A549 (cell line): ENCODE measurements at regions not wholly inside any gene's neighbourhood (a gene's known extent, or its start where the extent isn't known, plus 50 kb on each side); places are given as distances from the start of the nearest gene placed in this dataset.
"Not testable (repeated sequence)": the region's sequence is repeated elsewhere in the genome, so short reads cannot be mapped to it uniquely, and the experiment has no call there.

Source experiments
- CBX2 ChIP-seq: fragments of 200-600 bp; sonication (generic); IDR thresholded peaks from 2 replicates; pipeline ENCODE4 v1.6.1; 2016; ENCODE audit warnings: low read depth, mild to moderate bottlenecking, borderline replicate concordance
- CEBPB ChIP-seq, 2 experiments: fragments of >200 bp in 1 of 2; sonication (Bioruptor Twin) in 1 of 2; formaldehyde crosslinking in 1 of 2; IDR thresholded peaks; 2 replicates each; pipeline ENCODE4 v1.6.1; 2012 to 2016
- CTCF ChIP-seq: fragments of >200 bp; sonication (Bioruptor Twin); formaldehyde crosslinking; IDR thresholded peaks from 3 replicates; pipeline ENCODE4 v1.5.1; 2016
- EP300 ChIP-seq, 2 experiments: fragments of >200 bp; sonication (Bioruptor Twin); formaldehyde crosslinking; IDR thresholded peaks; 2 replicates in 1 of 2; 3 replicates in 1 of 2; pipeline ENCODE4 v1.6.1; 2016 to 2017
- HDAC2 ChIP-seq: fragments of 200-600 bp; sonication (generic); IDR thresholded peaks from 2 replicates; pipeline ENCODE4 v1.6.1; 2016
- HOXA7 ChIP-seq: fragments of 250-450 bp; sonication (Bioruptor Pico); IDR thresholded peaks from 2 replicates; pipeline ENCODE4 v1.5.0; 2020; ENCODE audit warnings: mild to moderate bottlenecking, moderate library complexity
- JUN ChIP-seq, 2 experiments: fragments of >200 bp; sonication (Bioruptor Twin); formaldehyde crosslinking; IDR thresholded peaks; 2 replicates in 1 of 2; 3 replicates in 1 of 2; pipeline ENCODE4 v1.6.1; 2016 to 2017
- KDM1A ChIP-seq: fragments of 200-600 bp; sonication (generic); IDR thresholded peaks from 2 replicates; pipeline ENCODE4 v1.6.1; 2016; ENCODE audit warnings: low read depth, mild to moderate bottlenecking
- MYC ChIP-seq: IDR thresholded peaks from 2 replicates; pipeline ENCODE4 v1.6.1; 2012; ENCODE audit warnings: mild to moderate bottlenecking, inconsistent platforms, low read length, improper control_type of control experiment, borderline replicate concordance
- POLR2A ChIP-seq: IDR thresholded peaks from 2 replicates; pipeline ENCODE4 v1.6.1; 2012; ENCODE audit warnings: mild to moderate bottlenecking, low read length
- RNF2 ChIP-seq: fragments of 200-600 bp; sonication (generic); IDR thresholded peaks from 2 replicates; pipeline ENCODE4 v1.6.1; 2016; ENCODE audit warnings: low read depth, mild to moderate bottlenecking, antibody characterized with exemption, moderate library complexity, borderline replicate concordance
- SMC3 ChIP-seq: fragments of >200 bp; sonication (Bioruptor Twin); formaldehyde crosslinking; IDR thresholded peaks from 3 replicates; pipeline ENCODE4 v1.6.1; 2018; ENCODE audit warnings: inconsistent platforms
- ZFP36 ChIP-seq: fragments of 450-650 bp; IDR thresholded peaks from 2 replicates; pipeline ENCODE4 v1.6.1; 2014; ENCODE audit warnings: borderline replicate concordance; ENCODE audit not compliant: partially characterized antibody
- ZNF302 ChIP-seq: fragments of 250-450 bp; sonication (Bioruptor Pico); IDR thresholded peaks from 2 replicates; pipeline ENCODE4 v1.9.0; 2021; ENCODE audit warnings: inconsistent platforms, mild to moderate bottlenecking, moderate library complexity

- TF ChIP-seq POLR2A; CTCF; SMC3; MYC; EP300 (IDR thresholded peaks at IDR 0.05); RNF2; ZNF302 (CRISPR knock-in tag); CEBPB (IDR thresholded peaks at IDR 0.05); CBX2; KDM1A; HDAC2; HOXA7 (CRISPR knock-in tag); JUN (IDR thresholded peaks at IDR 0.05); ZFP36: not testable (repeated sequence)
These were observed 169.1 kb upstream of the ARSJ start for GRCh38 chr4:114148372-114149070.
